OCI-LY1 (cell line): ENCODE measurements at regions not wholly inside any gene's neighbourhood (a gene's known extent, or its start where the extent isn't known, plus 50 kb on each side); places are given as distances from the start of the nearest gene placed in this dataset.

ENCODE experiments used
- H2AFZ ChIP-seq: fragments of 200-600 bp; sonication (generic), shearing (Covaris generic); 2 replicates; pipeline ENCODE4 v1.6.0; 2014; ENCODE audit warnings: antibody characterized with exemption, mild to moderate bottlenecking, low read length
- H3F3A ChIP-seq: fragments of 200-600 bp; sonication (generic), shearing (Covaris generic); 2 replicates; pipeline ENCODE4 v1.6.0; 2014; ENCODE audit warnings: mild to moderate bottlenecking, antibody characterized with exemption, low read length, moderate library complexity; ENCODE audit not compliant: insufficient read depth
- H3K27ac ChIP-seq: fragments of 200-600 bp; sonication (generic); 2 replicates; pipeline ENCODE4 v1.5.1; 2014; ENCODE audit warnings: low read length, mixed run types, mild to moderate bottlenecking, low read depth; ENCODE audit not compliant: poor library complexity, severe bottlenecking
- H3K27me3 ChIP-seq: fragments of 200-600 bp; sonication (generic); 2 replicates; pipeline ENCODE4 v1.6.0; 2014; ENCODE audit warnings: antibody characterized with exemption, mild to moderate bottlenecking, low read length, moderate library complexity; ENCODE audit not compliant: insufficient read depth
- H3K36me3 ChIP-seq: fragments of 200-600 bp; sonication (generic); 2 replicates; pipeline ENCODE4 v1.6.1; 2014; ENCODE audit warnings: mild to moderate bottlenecking, antibody characterized with exemption, low read length, moderate library complexity, mixed read lengths; ENCODE audit not compliant: insufficient read depth
- H3K4me1 ChIP-seq: fragments of 200-600 bp; sonication (generic); 2 replicates; pipeline ENCODE4 v1.5.1; 2014; ENCODE audit warnings: mild to moderate bottlenecking, low read length, moderate library complexity; ENCODE audit not compliant: insufficient read depth, severe bottlenecking
- H3K4me2 ChIP-seq: fragments of 200-600 bp; sonication (generic), shearing (Covaris generic); 2 replicates; pipeline ENCODE4 v1.6.1; 2014; ENCODE audit warnings: low read length
- H3K4me3 ChIP-seq: fragments of 200-600 bp; sonication (generic); 2 replicates; pipeline ENCODE4 v1.5.1; 2014; ENCODE audit warnings: low read length, low read depth, mild to moderate bottlenecking, mixed read lengths; ENCODE audit not compliant: poor library complexity, severe bottlenecking
- H3K79me2 ChIP-seq: fragments of 200-600 bp; shearing (Covaris generic); 2 replicates; pipeline ENCODE4 v1.6.1; 2016; ENCODE audit warnings: mixed run types, low read length, mixed read lengths; ENCODE audit not compliant: insufficient read depth
- H3K9ac ChIP-seq: fragments of 200-600 bp; sonication (generic), shearing (Covaris generic); 2 replicates; pipeline ENCODE4 v1.6.1; 2014; ENCODE audit warnings: mild to moderate bottlenecking, low read length, mixed read lengths
- H3K9me2 ChIP-seq: fragments of 200-600 bp; sonication (generic), shearing (Covaris generic); 2 replicates; pipeline ENCODE4 v1.6.1; 2014; ENCODE audit warnings: low read depth, mild to moderate bottlenecking, low read length, mixed read lengths
- H3K9me3 ChIP-seq: fragments of 200-600 bp; shearing (Covaris generic); 2 replicates; pipeline ENCODE4 v1.6.1; 2014; ENCODE audit warnings: low read length, mixed read lengths
- H4K20me1 ChIP-seq: fragments of 200-600 bp; sonication (generic), shearing (Covaris generic); 2 replicates; pipeline ENCODE4 v1.6.0; 2016; ENCODE audit warnings: mild to moderate bottlenecking, low read length; ENCODE audit not compliant: insufficient read depth
- CTCF ChIP-seq: fragments of 200-600 bp; sonication (generic), shearing (Covaris generic); IDR thresholded peaks from 2 replicates; pipeline ENCODE4 v1.5.1; 2017; ENCODE audit warnings: mild to moderate bottlenecking, antibody characterized with exemption, low read length, moderate library complexity, mixed read lengths
- EZH2 ChIP-seq: fragments of 200-600 bp; sonication (generic), shearing (Covaris generic); IDR thresholded peaks from 2 replicates; pipeline ENCODE4 v1.8.0; 2017; ENCODE audit warnings: borderline replicate concordance, mixed run types, mild to moderate bottlenecking, antibody characterized with exemption, low read length, moderate library complexity, mixed read lengths

GRCh38 chr3:152556731-152557254 lies 278.1 kb upstream of the P2RY1 start:
- Histone ChIP-seq H2AFZ (no peak overlapping the region), H3F3A (no peaks in the 10 kb centered on the region), H3K9me2 (no peaks in the 10 kb centered on the region), H3K9ac (no peak overlapping the region), H3K27ac (no peak overlapping the region), H3K79me2 (no peaks in the 10 kb centered on the region), H3K9me3 (no peaks in the 10 kb centered on the region), H4K20me1 (no peaks in the 10 kb centered on the region), H3K4me1 (no peaks in the 10 kb centered on the region), H3K27me3 (no peaks in the 10 kb centered on the region), H3K4me2 (no peak overlapping the region), H3K36me3 (no peaks in the 10 kb centered on the region), H3K4me3 (no peak overlapping the region)
- TF ChIP-seq EZH2 (no peak), CTCF (no peak)

GRCh38 chr3:152557302-152557999 lies 277.5 kb upstream of the P2RY1 start:
- H3K27me3 ChIP-seq = no peaks in the 10 kb centered on the region
- no peak overlapping the region for H3K9ac ChIP-seq
- H4K20me1 ChIP-seq = no peaks in the 10 kb centered on the region
- no peaks in the 10 kb centered on the region for H3K9me3 ChIP-seq
- H3F3A ChIP-seq = no peaks in the 10 kb centered on the region
- H2AFZ ChIP-seq = no peak overlapping the region
- H3K4me2 ChIP-seq = no peak overlapping the region
- H3K27ac ChIP-seq = no peak overlapping the region
- no peaks in the 10 kb centered on the region for H3K36me3 ChIP-seq
- H3K9me2 ChIP-seq = no peaks in the 10 kb centered on the region
- no peak overlapping the region for H3K4me3 ChIP-seq
- TF ChIP-seq CTCF = no peak
- H3K79me2 ChIP-seq = no peaks in the 10 kb centered on the region
- no peaks in the 10 kb centered on the region for H3K4me1 ChIP-seq

DNA sequence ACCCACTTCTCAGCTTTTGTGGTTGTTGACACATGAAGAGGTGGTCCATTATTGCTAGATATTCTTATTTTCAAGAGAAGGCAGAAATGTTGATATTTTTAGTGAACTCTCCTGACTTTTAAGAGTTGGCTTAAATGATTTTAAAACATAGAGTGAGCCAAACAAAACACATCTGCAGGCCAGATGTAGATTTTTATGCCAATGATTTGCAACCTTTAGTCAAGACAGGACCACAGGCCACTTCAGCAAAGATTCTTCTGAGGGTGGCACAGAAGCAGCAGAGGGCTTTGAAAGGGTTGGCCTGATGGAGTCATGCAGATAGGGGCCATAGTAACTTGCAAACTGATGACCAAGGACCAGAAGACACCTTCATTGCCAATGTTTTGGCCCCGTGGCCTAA lies 276.5 kb upstream of the P2RY1 start:
- Histone ChIP-seq H3K36me3 (no peaks in the 10 kb centered on the region), H2AFZ (no peak overlapping the region), H3K4me2 (no peak overlapping the region), H3K9ac (no peak overlapping the region), H3F3A (no peaks in the 10 kb centered on the region), H3K4me1 (no peaks in the 10 kb centered on the region), H3K9me3 (no peaks in the 10 kb centered on the region), H4K20me1 (no peaks in the 10 kb centered on the region), H3K79me2 (no peaks in the 10 kb centered on the region), H3K4me3 (no peak overlapping the region), H3K27ac (no peak overlapping the region), H3K9me2 (no peaks in the 10 kb centered on the region), H3K27me3 (no peaks in the 10 kb centered on the region)
- TF ChIP-seq EZH2 = no peak
- TF ChIP-seq CTCF = no peak
